ENCODE measurements at regions not wholly inside any gene's neighbourhood (a gene's known extent, or its start where the extent isn't known, plus 50 kb on each side); places are given as distances from the start of the nearest gene placed in this dataset.

GRCh38 chr6:74677463-74677862, 528.4 kb downstream of the COL12A1 start:
- TF ChIP-seq CTCF (conservative IDR thresholded peaks at IDR 0.05; ENCODE audit: low read depth, low read length) (no peak), EZH2phosphoT487 (IDR thresholded peaks at IDR 0.05; ENCODE audit: borderline replicate concordance, low read length) (no peak)
